ENCODE measurements at regions not wholly inside any gene's neighbourhood (a gene's known extent, or its start where the extent isn't known, plus 50 kb on each side); places are given as distances from the start of the nearest gene placed in this dataset.

GRCh38 chr9:571741-572140, 269.8 kb upstream of the DMRT1 start:
- H3K27me3 ChIP-seq, result no peaks in the 10 kb centered on the region
- TF ChIP-seq CTCF (IDR thresholded peaks at IDR 0.05), result no peak
- no peak overlapping the region for H3K9ac ChIP-seq (ENCODE audit: low read depth in 2 of 2, low read length in 2 of 2)
- no peak for DNase-seq
- H3K36me3 ChIP-seq, result no peaks in the 10 kb centered on the region
- intact Hi-C loops (cut with DNase I), result no loop called here
- H3K4me3 ChIP-seq, result no peak overlapping the region
- no peaks in the 10 kb centered on the region for H3K9me3 ChIP-seq
- H3K27ac ChIP-seq, result no peak overlapping the region
- H3K4me1 ChIP-seq, result no peaks in the 10 kb centered on the region

GRCh38 chr9:573691-574410, 267.6 kb upstream of the DMRT1 start:
- no peaks in the 10 kb centered on the region for H3K27me3 ChIP-seq
- no peak overlapping the region for H3K4me3 ChIP-seq
- H3K36me3 ChIP-seq, result no peaks in the 10 kb centered on the region
- H3K4me1 ChIP-seq, result no peaks in the 10 kb centered on the region
- intact Hi-C loops (cut with DNase I), result no loop called here
- DNase-seq, result no peak
- no peaks in the 10 kb centered on the region for H3K9me3 ChIP-seq
- no peak overlapping the region for H3K9ac ChIP-seq (ENCODE audit: low read depth in 2 of 2, low read length in 2 of 2)
- H3K27ac ChIP-seq, result no peak overlapping the region
- TF ChIP-seq CTCF (IDR thresholded peaks at IDR 0.05), result no peak

- Histone ChIP-seq H3K9ac (ENCODE audit: low read depth in 2 of 2, low read length in 2 of 2) (no peak overlapping the region), H3K36me3 (no peaks in the 10 kb centered on the region), H3K9me3 (no peaks in the 10 kb centered on the region), H3K4me1 (no peaks in the 10 kb centered on the region), H3K27me3 (no peaks in the 10 kb centered on the region), H3K27ac (no peak overlapping the region), H3K4me3 (no peak overlapping the region)
- no peak for TF ChIP-seq CTCF (IDR thresholded peaks at IDR 0.05)
- DNase-seq, result no peak
- intact Hi-C loops (cut with DNase I), result no loop called here
These were observed 266.4 kb upstream of the DMRT1 start for GRCh38 chr9:575139-575538.

GRCh38 chr9:580652-581342, 260.7 kb upstream of the DMRT1 start:
- no peak for DNase-seq
- Histone ChIP-seq H3K27ac (no peak overlapping the region), H3K9ac (ENCODE audit: low read depth in 2 of 2, low read length in 2 of 2) (no peak overlapping the region), H3K4me3 (no peak overlapping the region), H3K4me1 (no peaks in the 10 kb centered on the region), H3K36me3 (no peaks in the 10 kb centered on the region), H3K27me3 (no peaks in the 10 kb centered on the region), H3K9me3 (no peaks in the 10 kb centered on the region)
- intact Hi-C loops (cut with DNase I), result no loop called here
- TF ChIP-seq CTCF (IDR thresholded peaks at IDR 0.05), result no peak

- no peak for TF ChIP-seq CTCF (IDR thresholded peaks at IDR 0.05)
- Histone ChIP-seq H3K4me3 (no peak overlapping the region), H3K4me1 (no peaks in the 10 kb centered on the region), H3K36me3 (no peaks in the 10 kb centered on the region), H3K27me3 (no peaks in the 10 kb centered on the region), H3K27ac (no peak overlapping the region), H3K9me3 (no peaks in the 10 kb centered on the region), H3K9ac (ENCODE audit: low read depth in 2 of 2, low read length in 2 of 2) (no peak overlapping the region)
- intact Hi-C loops (cut with DNase I), result no loop called here
- no peak for DNase-seq
These were observed 259.6 kb upstream of the DMRT1 start for GRCh38 chr9:581673-582497.

Data from colonic mucosa (tissue), 4 donors.